ENCODE measurements at regions not wholly inside any gene's neighbourhood (a gene's known extent, or its start where the extent isn't known, plus 50 kb on each side); places are given as distances from the start of the nearest gene placed in this dataset.
"Not testable (repeated sequence)": the region's sequence is repeated elsewhere in the genome, so short reads cannot be mapped to it uniquely, and the experiment has no call there.

DNA sequence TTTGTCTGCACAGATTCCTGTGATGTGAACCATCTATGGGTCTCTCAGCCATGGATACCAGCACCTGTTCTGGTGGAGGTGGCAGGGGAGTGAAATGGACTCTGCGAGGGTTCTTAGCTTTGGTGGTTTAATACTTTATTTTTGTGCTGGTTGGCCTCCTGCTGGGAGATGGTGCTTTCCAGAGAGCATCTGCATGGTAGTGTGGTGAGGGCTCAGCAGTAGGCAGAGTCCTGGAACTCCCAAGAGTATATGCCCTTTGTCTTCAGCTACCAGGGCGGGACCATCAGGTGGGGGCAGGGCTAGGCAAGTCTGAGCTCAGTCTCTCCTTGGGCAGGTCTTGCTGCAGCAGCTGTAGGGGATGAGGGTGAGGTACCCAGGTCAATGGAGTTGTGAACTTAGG, 97.5 kb upstream of the TRIM2 start:
- DNase-seq (ENCODE audit: low spot score) = not testable (repeated sequence)

DNA sequence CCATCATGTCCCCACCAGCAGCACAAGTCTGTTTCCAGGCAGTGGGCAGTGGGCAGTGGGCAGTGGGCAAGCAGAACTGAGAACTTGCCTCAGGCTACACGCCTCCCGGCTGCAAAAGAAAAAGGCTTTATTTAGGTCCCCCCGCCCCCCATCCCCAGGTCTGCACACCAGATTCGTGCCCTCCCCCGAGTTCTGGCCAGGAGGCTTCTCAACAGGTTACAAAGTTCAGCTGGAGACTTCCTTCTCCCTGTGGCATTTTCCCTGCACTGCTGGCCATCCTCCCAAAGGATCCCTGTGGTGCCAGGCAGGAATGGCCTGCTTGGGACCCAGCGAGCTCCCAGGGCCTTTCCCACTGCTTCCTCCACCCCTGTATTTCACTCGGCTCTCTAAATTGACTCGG, 97.0 kb upstream of the TRIM2 start:
- no peak for DNase-seq (ENCODE audit: low spot score)

DNA sequence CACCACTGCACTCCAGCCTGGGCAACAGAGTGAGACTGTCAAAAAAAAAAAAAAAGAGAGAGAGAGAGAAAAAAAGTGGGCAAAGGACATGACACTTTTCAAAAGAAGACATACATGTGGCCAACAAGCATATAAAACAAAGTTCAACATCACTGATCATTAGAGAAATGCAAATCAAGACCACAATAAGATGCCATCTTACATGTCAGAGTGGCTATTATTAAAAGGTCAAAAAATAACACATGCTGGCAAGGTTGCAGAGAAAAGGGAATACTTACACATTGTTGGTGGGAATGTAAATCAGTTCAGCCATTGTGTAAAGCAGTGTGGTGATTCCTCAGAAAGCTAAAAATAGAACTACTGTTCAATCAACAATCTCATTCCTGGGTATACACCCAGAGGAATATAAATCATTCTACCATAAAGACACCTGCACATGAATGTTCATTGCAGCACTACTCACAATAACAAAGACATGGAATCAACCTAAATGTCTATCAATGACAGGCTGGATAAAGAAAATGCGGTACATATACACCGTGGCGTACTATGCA, 94.9 kb upstream of the TRIM2 start:
- DNase-seq (ENCODE audit: low spot score) = no peak

DNA sequence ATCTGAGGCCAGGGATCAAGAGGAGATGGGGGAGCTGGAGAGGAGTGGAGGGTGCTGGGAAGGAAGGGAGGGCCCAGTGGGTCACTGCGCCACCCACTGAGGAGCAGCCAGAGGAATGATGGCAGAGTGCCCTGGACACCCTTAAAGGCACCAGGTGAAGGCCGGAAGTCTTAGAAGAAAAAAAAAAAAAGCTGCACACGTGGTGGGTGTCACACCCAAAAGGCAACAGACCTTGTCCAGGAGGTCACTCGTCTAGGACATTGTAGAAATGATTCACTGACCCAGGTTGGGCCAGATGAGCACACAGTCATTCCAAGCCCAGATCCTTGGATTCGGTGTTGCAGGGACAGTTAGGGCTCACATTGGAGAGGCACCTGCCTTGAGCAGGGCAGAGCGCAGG, 93.5 kb upstream of the TRIM2 start:
- no peak for DNase-seq (ENCODE audit: low spot score)

DNA sequence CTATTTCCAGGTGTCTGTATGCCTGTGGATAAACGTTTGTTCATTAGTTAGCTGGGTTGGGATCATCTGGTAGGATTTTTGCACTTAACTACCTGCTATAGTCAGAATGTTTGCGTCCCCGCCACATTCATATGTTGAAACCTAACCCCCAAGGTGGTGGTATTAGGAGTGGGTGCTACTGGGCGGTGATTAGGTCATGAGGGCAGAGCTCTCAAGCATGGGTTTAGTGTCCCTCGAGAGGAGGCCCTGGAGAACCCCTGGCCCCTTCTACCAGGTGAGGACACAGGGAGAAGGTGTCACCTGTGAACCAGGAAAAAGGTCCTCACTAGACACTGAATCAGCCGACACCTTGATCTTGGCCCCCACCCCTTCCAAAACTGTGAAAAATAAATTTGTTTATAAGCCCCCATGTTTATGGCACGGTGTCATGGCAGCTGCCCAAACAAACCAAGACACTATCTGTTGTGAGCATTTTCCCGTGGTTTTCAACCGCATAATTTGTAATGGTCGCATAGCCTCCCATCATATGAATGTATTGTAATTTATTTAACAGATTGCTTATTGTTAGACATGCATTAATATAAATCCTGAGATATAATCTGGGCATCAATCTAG, 92.7 kb upstream of the TRIM2 start:
- DNase-seq (ENCODE audit: low spot score) = no peak

DNA sequence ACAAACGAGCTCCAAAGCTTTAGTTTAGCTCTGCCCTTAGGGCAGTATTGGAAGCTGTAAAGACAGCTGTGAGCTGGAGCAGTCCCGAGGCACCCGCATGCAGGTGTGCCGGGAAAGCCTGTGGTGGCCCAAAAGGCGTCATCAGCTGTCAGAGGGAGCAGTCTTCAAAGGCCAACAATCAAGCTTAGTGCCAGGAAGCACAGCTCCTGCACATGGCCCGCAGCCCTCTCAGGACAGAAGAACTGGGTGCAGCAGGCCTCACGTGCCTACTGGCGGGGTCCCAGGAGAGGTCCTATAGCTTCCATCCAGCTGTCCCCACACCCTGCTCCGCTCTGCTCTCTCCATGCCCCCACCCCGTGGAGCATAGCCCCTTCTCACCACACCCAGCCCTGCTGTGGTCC, 92.2 kb upstream of the TRIM2 start:
- DNase-seq (ENCODE audit: low spot score) = no peak

DNA sequence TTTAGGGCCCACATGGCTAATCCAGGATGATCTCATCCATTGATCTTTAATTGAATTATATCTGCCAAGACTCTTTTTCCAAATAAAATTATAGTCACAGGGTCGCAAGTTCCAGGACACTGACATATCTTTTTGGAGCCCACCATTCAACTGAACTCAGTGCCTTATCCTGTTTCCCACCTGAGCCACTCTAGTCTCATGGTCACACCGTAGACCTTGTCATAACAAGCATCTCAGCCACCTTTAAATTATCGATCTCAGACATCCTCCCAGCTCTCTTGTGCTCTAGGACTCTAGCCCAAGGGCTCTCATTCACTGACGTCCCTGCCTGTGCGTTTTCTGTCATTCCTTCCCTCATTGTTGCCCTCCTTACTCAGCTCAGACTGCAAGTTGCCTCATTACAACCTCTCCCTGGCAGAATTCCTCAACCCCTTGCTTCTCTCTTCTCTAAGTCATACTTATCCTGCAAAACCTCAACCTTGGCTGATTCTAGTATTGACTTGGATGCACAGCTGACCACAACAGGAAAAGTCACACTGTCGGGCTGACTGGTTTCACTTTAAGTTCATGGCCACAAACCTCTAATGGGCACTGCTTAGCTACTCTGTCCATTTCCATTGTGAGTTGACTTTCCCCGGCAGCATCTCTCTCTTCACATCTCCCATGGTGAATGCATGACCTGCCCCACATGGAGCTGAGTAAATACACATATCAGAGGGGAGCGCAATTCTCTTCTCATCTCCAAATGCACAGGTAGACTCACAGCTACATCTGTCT, 91.0 kb upstream of the TRIM2 start:
- DNase-seq (ENCODE audit: low spot score) = no peak

DNA sequence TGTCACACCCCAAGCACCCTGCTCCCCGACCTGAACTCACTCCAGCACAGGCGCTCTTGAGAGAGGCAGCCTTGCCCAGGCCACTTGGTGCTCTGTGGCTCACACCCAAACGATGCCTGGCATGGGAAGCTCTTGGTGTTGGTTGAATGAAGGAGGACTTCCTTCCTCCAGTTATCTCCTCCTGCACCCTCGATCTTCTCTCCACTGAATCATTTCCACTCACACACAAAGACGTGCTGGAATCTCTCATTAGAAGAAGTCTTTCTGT, 90.5 kb upstream of the TRIM2 start:
- DNase-seq (ENCODE audit: low spot score) = no peak

DNA sequence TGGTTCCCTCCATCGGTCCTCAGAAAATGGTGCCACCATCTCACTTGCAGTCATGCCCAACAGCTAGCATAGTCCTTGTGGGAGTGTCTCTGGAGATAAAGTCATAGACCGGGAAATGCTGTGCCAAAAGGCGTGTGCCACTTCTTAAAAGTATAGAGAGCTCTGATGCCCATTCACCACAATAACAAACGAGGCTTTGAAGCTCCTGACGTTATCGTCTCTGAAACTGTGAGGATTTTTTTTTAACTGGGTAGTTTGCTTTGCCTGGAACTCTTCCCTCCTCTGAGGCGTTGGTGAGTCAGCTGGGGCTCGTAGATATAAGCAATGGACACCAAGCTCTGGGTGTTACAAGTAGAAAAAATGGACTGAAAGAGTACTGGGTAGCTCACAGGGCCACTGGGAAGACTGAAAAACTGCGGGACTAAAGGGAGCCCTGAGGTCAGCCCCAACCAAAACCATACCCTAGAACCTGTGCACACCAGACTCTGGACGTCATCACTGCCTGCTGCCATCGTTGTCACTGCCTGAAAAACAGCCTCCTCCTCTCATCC, 89.4 kb upstream of the TRIM2 start:
- DNase-seq (ENCODE audit: low spot score) = no peak

DNA sequence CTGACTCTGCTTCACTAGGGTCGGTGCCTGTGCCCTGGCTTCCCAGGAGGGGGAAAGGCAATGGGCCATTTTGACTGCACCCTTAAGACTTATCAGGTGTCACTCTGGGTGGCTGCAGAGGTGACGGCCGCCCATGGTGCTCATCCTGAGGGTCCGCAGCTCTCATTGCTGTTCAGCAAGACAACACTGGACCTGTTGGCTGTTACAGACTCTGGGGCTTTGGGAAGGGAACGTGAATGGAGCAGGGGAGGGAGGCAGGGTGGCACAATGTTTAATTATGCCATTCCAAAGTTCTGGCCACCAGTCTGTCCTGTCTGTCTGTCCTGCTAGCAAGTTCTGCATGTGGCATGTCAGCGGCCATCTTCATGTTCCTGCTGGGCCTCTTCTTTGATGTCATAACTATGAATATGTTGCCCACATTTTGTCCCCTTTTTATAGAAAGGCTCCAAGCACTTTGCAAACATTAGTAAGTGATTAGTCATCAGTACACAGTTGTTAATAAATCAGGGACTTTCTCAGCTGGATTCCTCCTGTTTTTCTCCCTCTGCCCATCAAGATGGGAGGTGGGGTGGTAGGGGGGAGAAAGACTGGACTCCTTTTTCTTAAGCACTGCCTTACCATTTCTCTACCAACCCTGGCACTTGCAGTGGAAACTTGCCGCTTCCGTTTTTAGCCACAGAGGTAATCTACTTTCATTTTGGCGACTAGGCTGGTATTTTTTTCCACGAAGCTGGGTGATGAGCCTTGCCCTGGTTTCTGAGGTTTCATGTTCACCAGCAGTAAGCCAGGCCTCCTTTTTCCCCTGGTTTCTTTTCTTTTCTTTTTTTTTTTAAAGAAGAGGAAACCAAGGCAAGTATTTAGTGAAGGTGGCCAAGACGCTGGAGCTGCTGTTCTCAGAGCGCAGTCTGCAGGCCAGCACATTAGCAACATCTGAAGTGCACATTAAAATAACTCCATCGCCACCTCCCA, 88.6 kb upstream of the TRIM2 start:
- peak; percentile 40 for DNase-seq (ENCODE audit: low spot score)

DNA sequence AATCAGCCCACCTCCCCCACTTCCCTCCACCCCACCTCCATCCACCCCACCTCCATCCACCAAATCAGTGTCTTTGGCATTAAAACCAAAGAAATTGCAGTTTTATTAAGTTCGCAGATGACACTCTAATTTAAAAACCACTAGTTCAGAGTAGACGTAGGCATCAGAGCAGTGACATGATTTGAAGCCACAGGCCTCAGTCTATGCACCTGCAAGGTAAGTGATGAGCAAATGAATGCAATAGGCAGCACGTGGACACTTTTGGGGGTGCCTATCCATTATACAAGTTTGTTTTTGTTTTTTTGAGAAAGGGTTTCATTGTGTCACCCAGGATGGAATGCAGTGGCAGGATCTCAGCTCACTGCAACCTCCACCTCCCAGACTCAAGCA, 88.0 kb upstream of the TRIM2 start:
- DNase-seq (ENCODE audit: low spot score) = no peak

DNA sequence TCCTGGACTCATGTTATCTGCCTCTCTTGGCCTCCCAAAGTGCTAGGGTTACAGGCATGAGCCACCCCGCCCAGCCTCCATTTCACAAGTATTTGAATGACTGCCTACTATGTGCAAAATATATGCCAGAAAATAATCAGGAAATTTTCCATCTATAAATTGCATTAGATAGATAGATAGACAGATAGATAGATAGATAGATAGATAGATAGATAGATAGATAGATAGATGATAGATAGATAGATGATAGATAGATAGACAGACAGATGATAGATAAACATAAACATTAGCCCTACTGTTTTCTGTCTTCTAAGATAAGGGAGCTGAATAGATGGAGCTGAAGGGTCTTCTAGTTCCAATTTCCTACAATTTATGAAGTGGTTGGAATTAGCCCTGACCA, 87.4 kb upstream of the TRIM2 start:
- no peak for DNase-seq (ENCODE audit: low spot score)

DNA sequence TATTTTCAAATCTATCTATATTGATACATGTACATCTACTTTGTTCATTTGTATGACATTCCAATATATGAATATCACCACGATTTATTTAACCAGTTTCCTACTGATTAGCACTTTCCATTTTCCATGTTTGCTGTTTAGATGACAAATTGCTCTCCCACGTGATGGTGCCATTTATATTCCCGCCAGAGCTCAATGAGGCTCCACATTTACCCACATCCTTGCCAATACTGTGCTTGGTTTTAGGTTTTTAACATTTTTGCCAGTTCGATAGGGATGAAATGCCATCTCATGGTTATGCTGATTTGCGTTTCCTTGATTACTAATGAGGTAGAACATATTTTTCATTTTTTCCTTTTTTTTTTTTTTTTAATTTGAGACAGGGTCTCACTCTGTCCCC, 86.7 kb upstream of the TRIM2 start:
- DNase-seq (ENCODE audit: low spot score) = no peak

DNA sequence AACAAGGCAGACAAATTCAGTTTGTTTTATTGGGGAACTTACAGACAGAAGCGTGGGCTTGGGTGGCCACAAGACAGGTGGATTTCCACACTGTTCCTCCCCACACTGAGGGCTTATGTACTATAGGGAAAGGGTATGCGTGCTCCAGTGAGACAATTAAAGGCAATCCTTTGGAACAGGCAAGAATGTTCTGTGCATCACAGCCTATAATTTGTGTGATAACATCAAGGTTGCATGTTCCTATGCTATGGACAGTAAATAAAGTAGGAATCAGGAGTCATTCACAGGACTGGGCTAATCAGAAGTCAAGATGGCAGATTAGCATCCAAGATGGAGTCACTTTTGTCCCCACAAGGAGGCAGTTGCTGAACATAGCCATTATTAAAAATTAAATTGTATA, 84.6 kb upstream of the TRIM2 start:
- no peak for DNase-seq (ENCODE audit: low spot score)

DNA sequence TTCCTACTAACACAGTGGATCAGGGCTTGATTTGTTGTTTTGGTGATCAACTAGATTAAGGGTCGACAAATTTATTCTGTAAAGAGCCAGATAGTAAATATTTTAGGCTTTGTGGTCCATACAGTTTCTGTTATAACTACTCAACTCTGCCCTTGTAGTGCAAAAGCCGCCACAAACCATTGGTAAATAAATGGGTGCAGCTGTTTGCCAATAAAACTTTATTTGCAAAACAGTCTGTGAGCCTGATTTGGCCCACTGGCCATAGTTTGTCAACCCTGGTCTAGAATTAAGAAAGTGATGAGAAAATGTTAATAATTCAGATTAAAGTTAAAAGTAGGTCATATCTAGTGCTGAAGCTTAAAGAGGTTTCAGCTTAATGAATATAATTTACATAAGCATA, 84.0 kb upstream of the TRIM2 start:
- DNase-seq (ENCODE audit: low spot score) = no peak

DNA sequence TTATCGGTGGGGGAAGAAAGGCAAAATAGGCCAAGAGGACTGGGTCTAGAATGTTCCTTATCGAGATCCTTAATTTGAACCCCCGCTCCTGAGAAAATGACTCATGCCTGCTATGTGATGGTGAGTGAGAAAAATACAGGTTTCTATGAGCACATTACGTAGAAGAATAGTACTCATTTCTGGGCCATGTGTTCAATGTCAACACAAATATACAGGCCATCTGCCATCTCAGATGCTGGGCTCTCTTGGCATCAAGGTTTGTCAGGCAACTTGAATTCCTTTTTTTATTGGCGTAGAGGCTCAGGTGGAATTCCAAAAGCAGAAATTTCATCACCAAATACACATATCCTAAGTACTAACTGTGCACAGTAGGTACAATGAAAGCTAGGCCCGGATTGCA, 81.4 kb upstream of the TRIM2 start:
- DNase-seq (ENCODE audit: low spot score) = no peak

DNA sequence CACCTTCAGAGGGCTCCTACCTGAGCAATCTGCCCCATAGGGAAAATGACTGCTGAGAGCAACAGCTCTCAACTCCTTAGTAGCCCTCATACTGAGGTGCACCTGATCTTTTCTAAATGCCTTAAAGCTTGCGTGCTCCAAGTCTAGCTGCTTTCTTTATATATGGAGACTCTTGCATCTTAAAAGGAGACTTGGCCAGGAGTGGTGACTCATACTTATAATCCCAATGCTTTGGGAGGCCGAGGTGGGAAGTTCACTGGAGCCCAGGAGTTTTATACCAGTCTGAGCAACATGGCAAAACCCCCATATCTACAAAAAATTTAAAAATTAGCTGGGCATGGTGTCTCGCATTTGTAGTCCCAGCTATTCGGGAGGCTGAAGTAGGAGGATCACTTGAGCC, 78.1 kb upstream of the TRIM2 start:
- no peak for DNase-seq (ENCODE audit: low spot score)

DNA sequence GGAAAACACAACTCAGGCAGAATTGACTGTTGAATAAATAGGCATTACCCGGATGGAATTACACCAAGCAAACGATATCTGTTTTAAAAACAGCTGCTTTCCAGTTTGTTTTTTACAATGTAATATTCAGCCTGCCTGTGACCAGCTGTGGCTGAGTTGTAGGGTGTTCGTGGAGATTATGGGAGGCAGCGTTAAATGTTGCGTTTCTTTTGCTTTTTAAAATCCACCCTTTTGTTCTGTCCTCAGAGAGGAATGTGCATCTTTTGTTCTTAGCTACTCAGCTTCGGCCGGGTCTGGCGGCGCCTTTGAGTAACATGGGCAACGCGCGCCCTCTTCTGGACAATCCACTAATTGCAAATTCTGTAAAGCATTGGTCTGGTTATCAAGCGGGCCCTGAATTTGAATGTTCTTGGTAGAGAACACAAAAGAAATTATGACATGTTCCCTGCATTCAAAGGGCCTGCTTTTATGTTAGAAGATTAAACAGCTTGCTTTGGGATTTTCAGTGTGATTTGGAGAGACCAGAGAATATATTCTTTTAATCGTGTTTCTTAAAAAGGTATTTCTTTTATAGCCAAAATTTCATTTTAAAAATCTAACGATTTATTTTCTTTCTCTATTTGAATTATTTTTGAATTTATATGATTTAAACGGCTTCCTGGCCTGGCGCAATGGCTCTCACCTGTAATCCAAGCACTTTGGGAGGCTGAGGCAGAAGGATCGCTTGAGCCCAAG, 76.3 kb upstream of the TRIM2 start:
- peak; percentile 68 for DNase-seq (ENCODE audit: low spot score)

DNA sequence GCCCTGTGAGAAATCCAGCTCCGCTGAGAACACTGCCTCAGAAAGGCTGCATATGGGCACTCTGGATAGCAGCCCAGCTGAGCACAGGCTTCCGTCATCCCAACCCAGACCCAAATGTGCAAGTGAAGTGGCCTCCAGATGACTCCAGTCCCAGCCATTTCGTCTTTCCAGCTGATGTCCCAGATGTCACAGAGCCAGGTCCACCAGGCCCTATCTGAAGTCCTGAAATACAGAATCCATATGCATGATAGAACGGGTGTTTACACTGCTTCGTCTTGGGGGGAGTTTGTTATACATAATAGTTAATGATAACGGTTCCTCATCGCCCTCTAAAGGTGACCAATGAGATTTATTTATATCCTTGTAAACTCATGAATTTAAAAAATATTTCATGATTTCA, 72.6 kb upstream of the TRIM2 start:
- no peak for DNase-seq (ENCODE audit: low spot score)

DNA sequence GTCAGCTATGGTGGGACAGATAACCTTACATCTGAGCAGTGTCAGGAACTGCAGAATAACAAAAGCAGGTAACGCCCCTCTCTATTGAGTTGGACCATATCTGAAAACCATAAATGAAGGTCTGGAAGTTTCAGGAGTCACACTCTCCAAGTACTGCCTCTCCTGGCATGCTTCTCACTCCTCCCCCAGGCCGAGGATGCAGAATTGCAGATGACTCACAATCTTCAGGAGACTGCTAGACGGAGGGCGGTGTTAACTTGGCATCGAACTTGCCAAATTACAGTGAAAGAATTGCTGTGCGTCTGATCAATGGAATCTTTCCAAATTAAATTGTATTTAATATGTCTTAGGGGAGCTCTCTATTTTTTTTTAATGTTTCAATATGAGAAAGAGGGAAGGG, 67.1 kb upstream of the TRIM2 start:
- peak; percentile 76 for DNase-seq (ENCODE audit: low spot score)

DNA sequence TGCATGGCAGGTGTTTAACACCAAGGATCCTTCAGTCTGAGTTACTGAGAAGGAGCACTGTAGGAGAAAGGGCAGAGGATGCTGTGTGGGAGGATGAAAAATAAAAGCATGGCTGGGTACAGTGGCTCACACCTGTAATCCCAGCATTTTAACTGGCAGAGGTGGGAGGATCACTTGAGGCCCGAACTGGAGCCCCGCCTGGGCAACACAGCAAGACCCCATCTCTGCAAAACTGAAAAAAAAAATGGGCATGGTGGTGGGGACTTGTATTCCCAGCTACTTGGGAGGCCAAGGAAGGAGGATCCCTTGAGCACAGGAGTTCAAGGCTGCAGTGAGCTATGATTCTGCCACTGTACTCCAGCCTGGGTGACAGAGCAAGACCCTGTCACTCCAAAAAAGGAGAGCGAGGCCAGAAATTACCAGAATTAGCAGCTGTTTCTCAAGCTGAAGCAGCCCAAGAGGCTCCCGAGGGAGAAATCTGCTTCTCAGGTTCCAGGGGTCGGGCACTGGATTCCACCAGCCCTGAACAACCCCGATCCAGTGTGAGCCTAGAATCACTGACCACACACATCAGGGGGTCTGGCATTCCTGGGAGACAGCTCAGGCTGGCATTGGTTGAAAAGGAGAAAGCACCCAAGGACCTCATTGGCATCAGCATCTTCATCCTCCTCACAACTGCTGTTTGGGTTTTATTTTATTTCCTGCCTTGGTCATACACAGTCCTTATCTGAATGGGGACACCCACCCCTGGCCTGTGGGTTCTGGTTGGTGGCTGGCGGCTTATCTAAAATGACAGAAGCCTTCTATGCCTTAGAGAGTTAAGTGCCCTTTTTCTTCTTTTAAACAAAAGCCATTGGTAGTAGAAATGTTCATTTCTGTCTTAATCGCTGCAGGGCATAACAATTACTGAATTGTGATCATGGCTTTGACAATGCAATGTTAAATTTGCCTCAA, 66.3 kb upstream of the TRIM2 start:
- DNase-seq (ENCODE audit: low spot score) = no peak
